GM19035 (cell line): ENCODE measurements at regions not wholly inside any gene's neighbourhood (a gene's known extent, or its start where the extent isn't known, plus 50 kb on each side); places are given as distances from the start of the nearest gene placed in this dataset.
A peak's percentile ranks its signal among the peaks of the same experiment; 100 is the strongest.

Source experiments
- ATAC-seq: cut with Tn5 transposase; IDR thresholded peaks from one replicate; pipeline ENCODE4 v1.9.1; 2021; ENCODE audit not compliant: unreplicated experiment

GRCh38 chr2:64311948-64312621, 141.9 kb upstream of the LGALSL start:
- ATAC-seq: no peak

GRCh38 chr2:64312622-64313397, 141.2 kb upstream of the LGALSL start:
- ATAC-seq: no peak

- ATAC-seq: no peak
These were observed 140.6 kb upstream of the LGALSL start for GRCh38 chr2:64313398-64313723.

DNA sequence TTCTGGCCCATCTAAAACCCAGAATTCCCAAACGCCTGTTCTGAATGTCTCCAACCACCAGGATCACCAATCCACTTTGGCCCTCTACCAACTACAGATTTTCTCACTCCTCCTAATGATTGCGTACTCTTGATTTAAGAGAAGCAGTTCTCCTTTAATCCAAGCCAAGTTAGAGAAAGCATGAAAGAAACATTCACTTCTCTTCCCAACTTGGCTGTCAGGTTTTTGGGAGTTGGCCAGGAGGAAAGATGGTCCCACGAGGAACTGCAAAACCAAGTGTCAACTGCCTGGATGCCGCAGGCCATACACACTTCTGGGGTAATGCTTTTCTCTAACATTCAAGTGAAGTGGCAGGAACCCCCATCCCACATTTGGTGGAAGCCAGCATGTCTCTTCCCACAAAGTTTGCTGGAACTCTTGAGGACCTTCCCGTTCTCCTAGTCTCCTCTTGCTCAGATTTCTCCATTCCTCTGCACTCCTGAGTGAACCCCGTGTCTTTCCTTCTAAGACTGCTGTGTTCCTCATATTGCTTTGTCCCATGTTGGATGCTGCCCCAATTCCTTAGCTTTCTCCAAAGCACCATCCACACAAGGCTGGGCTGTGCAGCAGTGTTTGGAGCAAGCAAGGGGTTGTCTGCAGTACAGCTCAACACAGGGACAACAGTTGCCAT, 138.5 kb upstream of the LGALSL start:
- ATAC-seq: no peak

DNA sequence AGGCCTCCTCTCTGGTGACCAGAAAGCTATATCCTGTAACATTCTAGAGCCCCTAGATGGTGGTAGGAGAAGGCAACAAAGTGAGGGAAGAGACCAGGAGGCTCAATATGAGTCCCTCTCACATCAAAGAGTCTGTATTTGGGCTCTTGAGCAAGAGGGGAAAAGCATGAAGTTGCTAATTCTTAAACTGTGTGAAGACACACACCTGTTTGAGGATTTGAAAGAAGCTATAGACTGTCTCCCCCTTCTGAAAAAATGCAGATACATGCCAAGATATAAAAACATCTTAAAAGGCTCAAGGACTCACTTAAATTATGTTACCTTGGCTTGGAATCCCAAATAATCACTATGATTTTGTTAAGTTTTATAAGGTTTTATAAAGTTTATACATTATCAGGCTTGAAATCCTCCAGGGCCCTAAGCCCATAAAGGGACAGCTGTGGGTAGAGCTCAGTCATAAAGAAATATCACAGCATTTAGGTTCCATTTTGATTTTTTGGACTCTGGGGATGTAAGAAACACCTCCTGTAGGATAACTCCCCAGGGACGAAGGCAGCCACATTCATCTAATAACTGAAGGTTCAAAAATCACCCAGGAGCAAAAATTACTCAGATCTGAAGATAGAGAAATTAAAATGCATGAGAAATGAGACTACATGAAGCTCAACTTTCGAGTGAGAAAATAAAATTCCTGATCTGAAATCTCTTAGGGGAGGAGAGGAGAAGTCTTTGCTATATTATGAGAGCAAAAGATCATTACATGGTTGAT, 136.1 kb upstream of the LGALSL start:
- no peak for ATAC-seq

DNA sequence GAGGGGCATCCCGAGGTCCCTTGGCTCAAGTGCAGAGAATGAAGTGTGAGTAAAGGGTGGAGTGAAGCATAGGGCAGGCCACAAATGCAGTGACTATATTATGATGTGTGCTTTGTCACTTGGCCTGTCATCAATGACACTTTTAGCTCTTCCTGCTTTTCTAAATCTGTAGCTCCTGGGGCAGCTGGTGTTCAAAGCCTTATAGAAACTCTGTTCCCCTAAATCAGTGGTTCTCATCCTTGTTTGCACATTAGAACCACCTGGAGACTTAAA, 135.6 kb upstream of the LGALSL start:
- no peak for ATAC-seq

GRCh38 chr2:64319896-64320295, 134.1 kb upstream of the LGALSL start:
- ATAC-seq: no peak

- ATAC-seq: no peak
These were observed 131.5 kb upstream of the LGALSL start for GRCh38 chr2:64322433-64322832.

DNA sequence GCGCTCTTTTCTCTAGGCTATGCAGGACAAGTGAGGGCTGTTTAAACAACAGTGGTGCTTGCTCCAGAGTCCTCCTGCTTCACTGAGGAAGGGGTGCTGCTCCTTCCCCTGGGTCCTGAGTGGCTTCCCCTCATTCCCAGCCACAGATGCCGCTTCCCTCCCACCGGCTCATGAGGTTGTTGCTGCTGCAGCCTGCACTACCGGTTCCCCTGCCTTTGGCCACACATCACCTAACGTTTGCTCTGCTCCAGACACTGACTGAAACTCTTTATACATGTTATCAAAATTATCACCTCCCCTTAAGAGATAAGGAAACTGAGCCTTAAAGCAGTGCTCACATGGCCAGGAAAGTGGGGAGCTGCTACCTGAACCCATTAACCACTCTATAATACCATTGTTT, 130.8 kb upstream of the LGALSL start:
- no peak for ATAC-seq

- ATAC-seq: no peak
These were observed 129.1 kb upstream of the LGALSL start for GRCh38 chr2:64324746-64325410.

GRCh38 chr2:64325477-64325851, 128.5 kb upstream of the LGALSL start:
- ATAC-seq: peak; percentile 11

GRCh38 chr2:64325852-64326577, 127.9 kb upstream of the LGALSL start:
- peak; percentile 91 for ATAC-seq

GRCh38 chr2:64326578-64327050, 127.3 kb upstream of the LGALSL start:
- ATAC-seq: no peak

GRCh38 chr2:64327129-64327509, 126.8 kb upstream of the LGALSL start:
- no peak for ATAC-seq

DNA sequence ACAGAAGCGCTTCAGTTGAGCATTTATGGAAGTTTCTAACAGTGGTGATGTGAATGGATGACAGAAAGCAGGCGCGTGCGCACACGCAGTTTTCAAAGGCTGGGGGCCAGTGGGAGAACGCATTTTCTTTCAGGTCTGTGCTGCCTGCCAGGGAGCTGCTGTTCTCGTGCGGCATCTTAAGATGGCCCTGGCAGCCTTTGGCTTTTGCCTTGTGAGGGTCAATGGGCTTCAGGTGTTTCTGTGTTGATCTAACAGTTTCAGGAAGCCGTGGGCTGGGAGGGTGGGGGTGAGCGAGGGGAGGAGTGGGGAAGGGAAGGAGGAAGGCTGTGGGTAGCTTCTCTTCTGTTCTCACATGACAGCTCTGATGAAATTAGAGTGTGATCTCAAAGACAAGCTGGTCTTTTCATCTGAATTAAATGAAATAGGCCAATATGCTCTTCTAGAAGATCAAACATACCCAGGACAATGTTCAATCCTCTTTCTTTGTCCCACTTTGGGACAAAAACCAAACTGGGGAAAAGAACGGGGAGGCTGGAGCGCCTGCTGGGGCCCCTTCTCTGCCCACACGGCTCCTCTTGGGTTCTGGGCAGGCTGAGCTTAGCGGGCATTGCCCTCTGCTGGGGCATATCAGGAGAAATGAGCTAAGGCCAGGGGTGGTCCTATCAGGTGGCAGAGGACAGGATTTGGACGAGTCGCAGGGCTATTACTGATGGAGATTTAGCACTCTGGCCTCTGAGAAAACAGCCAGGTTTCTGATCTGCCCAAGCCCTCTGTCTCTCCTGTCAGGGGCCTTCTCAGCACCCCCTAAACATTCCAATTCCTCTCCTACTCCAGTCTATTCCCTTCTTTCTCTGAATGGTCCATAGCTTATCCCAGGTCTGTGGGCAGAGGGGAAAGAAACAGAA, 126.2 kb upstream of the LGALSL start:
- no peak for ATAC-seq

- ATAC-seq: no peak
These were observed 125.6 kb upstream of the LGALSL start for GRCh38 chr2:64328415-64328722.

GRCh38 chr2:64328756-64329155, 125.2 kb upstream of the LGALSL start:
- ATAC-seq: no peak

DNA sequence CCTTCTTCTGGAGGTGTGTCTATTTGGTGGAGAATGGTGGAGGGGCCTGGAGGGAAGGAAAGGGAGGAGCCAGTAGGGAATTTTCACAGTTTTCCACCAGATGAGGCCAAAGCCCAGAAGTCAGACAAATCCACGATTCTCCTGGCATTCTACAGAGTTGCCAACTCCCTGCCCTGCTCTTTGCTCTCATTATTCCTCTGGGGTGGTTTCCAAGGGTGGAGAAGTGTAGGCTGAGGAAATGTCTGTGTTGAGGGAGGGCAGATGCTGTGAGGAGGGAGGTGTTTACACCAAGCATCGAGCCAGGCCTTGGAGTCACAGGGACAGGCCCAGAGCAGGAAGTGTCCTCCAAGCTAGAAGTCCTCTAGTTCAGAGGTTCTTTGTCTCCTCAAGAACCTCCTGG, 124.1 kb upstream of the LGALSL start:
- no peak for ATAC-seq

DNA sequence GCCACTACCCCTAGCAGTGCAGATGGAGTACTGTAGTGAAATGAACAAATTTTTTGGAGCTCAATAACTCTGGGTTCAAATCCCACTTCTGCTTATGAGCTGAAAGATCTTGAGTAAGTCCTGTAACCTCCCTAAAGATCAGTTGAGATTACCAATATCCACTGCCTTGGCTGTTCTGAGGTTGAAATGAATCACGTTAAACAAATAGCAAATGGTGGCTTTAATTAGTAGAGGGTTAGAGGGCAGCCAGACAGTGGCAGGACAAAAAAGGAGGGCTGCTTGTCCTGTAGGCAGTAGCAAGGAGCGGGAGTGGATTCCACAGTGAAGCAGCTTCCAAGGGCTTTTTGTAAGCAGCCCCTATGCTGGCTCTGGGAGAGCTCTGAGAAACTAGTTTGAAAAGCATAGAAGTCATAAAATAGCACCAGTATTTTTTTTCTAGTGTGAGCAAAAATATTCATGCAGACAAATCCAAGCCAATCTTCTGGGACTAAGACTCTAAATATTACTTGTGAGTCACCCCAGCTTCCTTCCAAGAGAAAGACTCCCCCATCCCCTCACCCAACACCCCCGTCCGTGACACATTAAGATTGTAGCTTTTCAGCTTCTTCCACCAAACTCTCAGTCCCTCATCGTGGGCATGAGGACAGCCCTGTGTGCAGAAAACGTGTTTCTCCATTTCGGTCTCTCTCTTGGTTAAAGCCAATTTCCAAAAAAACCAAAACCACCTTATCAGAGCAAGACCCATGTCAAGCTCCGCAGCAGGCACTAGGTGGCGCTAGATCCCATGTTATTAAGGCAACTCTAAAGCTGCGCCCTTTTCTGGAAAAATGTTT, 123.5 kb upstream of the LGALSL start:
- ATAC-seq: no peak
